Natural killer cell (primary cell): ENCODE measurements at regions not wholly inside any gene's neighbourhood (a gene's known extent, or its start where the extent isn't known, plus 50 kb on each side); places are given as distances from the start of the nearest gene placed in this dataset.
A peak's percentile ranks its signal among the peaks of the same experiment; 100 is the strongest.

ENCODE experiments used
- ATAC-seq, 3 donors: fragments of 150-1000 bp in 2 of 3; fragments of 200-7000 bp in 1 of 3; cut with Tn5 transposase; 1 replicate in 1 of 3; 2 replicates in 2 of 3; pipeline ENCODE4 v1.10.0; 2021; ENCODE audit warnings: mild to moderate bottlenecking in 2 of 3, moderate library complexity in 2 of 3
- DNase-seq, 2 donors: peaks; one replicate each; pipeline versions ENCODE4 v3.0.0 to v3.0.0-alpha.2; 2013 to 2021; ENCODE audit warnings: mixed read lengths in 1 of 2
- H3K27ac ChIP-seq: one replicate; pipeline ENCODE4 v1.5.1; 2013; ENCODE audit warnings: mild to moderate bottlenecking, low read length
- H3K27me3 ChIP-seq: one replicate; pipeline ENCODE4 v1.6.1; 2013; ENCODE audit warnings: low read length; ENCODE audit not compliant: control insufficient read depth, insufficient read depth
- H3K36me3 ChIP-seq: one replicate; pipeline ENCODE4 v1.6.1; 2013; ENCODE audit warnings: low read length; ENCODE audit not compliant: control insufficient read depth, insufficient read depth
- H3K4me1 ChIP-seq: one replicate; pipeline ENCODE4 v1.6.1; 2013; ENCODE audit warnings: low read length; ENCODE audit not compliant: control insufficient read depth, insufficient read depth
- H3K4me3 ChIP-seq: one replicate; pipeline ENCODE4 v1.5.1; 2013; ENCODE audit warnings: low read length
- H3K9me3 ChIP-seq: one replicate; pipeline ENCODE4 v1.6.1; 2013; ENCODE audit warnings: low read length; ENCODE audit not compliant: control insufficient read depth, insufficient read depth
- H3K27ac Mint-ChIP-seq, 2 donors: one replicate each; pipeline ENCODE4 v1.8.0; 2022; ENCODE audit warnings: mild to moderate bottlenecking in 2 of 2, mixed read lengths in 2 of 2, moderate library complexity in 1 of 2
- H3K27me3 Mint-ChIP-seq, 2 donors: one replicate each; pipeline ENCODE4 v1.8.0; 2022; ENCODE audit warnings: low read depth in 2 of 2, mixed read lengths in 2 of 2
- H3K36me3 Mint-ChIP-seq: one replicate; pipeline ENCODE4 v1.8.0; 2022; ENCODE audit warnings: mixed read lengths
- H3K4me1 Mint-ChIP-seq, 2 donors: one replicate each; pipeline ENCODE4 v1.8.0; 2022; ENCODE audit warnings: mixed read lengths in 2 of 2
- H3K4me3 Mint-ChIP-seq: one replicate; pipeline ENCODE4 v1.8.0; 2022; ENCODE audit warnings: mild to moderate bottlenecking, moderate library complexity, mixed read lengths
- H3K9me3 Mint-ChIP-seq, 2 donors: one replicate each; pipeline ENCODE4 v1.8.0; 2022; ENCODE audit warnings: mixed read lengths in 2 of 2
- CTCF ChIP-seq: fragments of 200-600 bp; IDR thresholded peaks from one replicate; pipeline ENCODE4 v1.8.0; 2022; ENCODE audit warnings: antibody characterized with exemption
- WGBS: methylation state at CpG from one replicate; pipeline ENCODE4 v1.1.7; 2013; ENCODE audit warnings: missing lambda C conversion rate; ENCODE audit not compliant: insufficient coverage; 5-methylcytosine and 5-hydroxymethylcytosine counted together
- intact Hi-C: fragments of 100-400 bp; cut with micrococcal nuclease; formaldehyde crosslinking; loops from one replicate; pipeline ENCODE4 v1.14.2; 2022

DNA sequence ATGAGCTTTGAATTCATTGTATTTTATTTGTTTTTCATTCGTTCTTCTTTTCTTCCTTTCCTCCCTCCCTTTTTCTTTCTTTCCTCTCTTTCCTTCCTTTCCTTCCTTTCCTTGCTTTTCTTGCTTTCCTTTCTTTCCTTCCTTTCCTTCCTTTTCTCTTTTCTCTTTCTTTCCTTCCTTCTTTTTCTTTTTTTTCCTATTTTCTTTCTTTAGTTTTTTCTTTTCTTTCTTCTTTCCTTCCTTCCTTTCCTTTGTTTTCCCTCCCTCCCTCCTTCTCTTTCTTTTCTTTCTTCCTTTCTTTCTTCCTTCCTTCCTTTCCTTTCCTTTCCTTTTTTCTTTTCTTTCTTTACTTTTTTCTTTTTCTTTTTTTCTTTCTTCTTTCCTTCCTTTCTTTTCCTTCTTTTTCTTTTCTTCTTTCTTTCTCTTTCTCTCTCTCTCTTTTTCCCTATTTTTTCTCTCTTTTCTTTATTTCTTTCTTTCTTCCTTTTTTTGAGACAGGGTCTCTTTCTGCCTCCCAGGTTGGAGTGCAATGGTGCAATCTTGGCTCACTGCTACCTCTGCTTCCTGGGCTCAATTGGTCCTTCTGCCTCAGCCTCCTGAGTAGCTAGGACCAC, 357.1 kb upstream of the PRR16 start:
- H3K4me1 ChIP-seq, result no peaks in the 10 kb centered on the region
- H3K9me3 Mint-ChIP-seq, result peaks cover 0 to 11% of the 10 kb centered on the region in 2 donors
- intact Hi-C loops, result no loop called here
- 20% methylated on average over 1 of the region's 1 CpG for WGBS
- H3K36me3 ChIP-seq, result no peaks in the 10 kb centered on the region
- H3K27ac ChIP-seq, result no peak overlapping the region
- no peak overlapping the region for H3K4me3 Mint-ChIP-seq
- H3K9me3 ChIP-seq, result no peaks in the 10 kb centered on the region
- peak; percentile 32 for TF ChIP-seq CTCF
- no peaks in the 10 kb centered on the region for H3K27me3 ChIP-seq
- no peak overlapping the region for H3K4me3 ChIP-seq
- H3K36me3 Mint-ChIP-seq, result no peaks in the 10 kb centered on the region
- no peak for DNase-seq
- no peak for ATAC-seq
- no peak overlapping the region for H3K27ac Mint-ChIP-seq
- H3K27me3 Mint-ChIP-seq, result no peaks in the 10 kb centered on the region
- peaks cover 0 to 18% of the 10 kb centered on the region in 2 donors for H3K4me1 Mint-ChIP-seq

- H3K27me3 Mint-ChIP-seq, result no peaks in the 10 kb centered on the region
- no peak for TF ChIP-seq CTCF
- no peak overlapping the region for H3K4me3 ChIP-seq
- intact Hi-C loops, result no loop called here
- H3K4me1 ChIP-seq, result no peaks in the 10 kb centered on the region
- peaks cover 5% of the 10 kb centered on the region for H3K36me3 Mint-ChIP-seq
- H3K27ac ChIP-seq, result no peak overlapping the region
- no peaks in the 10 kb centered on the region for H3K9me3 ChIP-seq
- peaks cover 0 to 5% of the 10 kb centered on the region in 2 donors for H3K4me1 Mint-ChIP-seq
- no peak overlapping the region for H3K27ac Mint-ChIP-seq
- no peak for DNase-seq
- no peaks in the 10 kb centered on the region for H3K27me3 ChIP-seq
- H3K9me3 Mint-ChIP-seq, result peaks cover 0 to 6% of the 10 kb centered on the region in 2 donors
- H3K36me3 ChIP-seq, result no peaks in the 10 kb centered on the region
- no peak overlapping the region for H3K4me3 Mint-ChIP-seq
- ATAC-seq, result no peak
- 89% methylated on average over 3 of the region's 4 CpGs for WGBS
Measured at GRCh38 chr5:120108586-120109248, 355.4 kb upstream of the PRR16 start.

DNA sequence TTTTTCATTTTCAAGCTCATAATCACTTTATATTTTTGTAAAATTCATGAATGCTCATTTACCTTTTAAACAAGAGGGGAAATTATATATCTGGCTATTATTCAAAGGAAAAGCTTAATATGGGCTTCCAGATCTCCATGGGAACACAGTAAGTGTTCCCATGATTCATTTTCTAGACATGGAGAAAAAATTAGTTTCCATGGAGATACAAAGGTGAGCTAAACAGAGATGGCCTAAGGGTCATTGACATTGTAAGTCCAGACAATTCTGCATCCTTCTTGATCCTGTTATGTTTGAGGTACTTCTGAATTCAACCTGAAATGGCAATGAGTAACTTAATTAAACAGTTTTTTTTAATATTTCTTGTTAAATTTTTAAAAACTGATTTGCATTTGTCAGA, 341.4 kb upstream of the PRR16 start:
- peaks cover 7% of the 10 kb centered on the region for H3K36me3 Mint-ChIP-seq
- H3K27me3 Mint-ChIP-seq, result no peaks in the 10 kb centered on the region

More for the DNA sequence above, 341.4 kb upstream of the PRR16 start:
- no peak for ATAC-seq
- Histone ChIP-seq H3K27me3 (no peaks in the 10 kb centered on the region), H3K9me3 (no peaks in the 10 kb centered on the region), H3K4me3 (no peak overlapping the region), H3K4me1 (no peaks in the 10 kb centered on the region), H3K36me3 (no peaks in the 10 kb centered on the region), H3K27ac (no peak overlapping the region)
- intact Hi-C loops, result no loop called here
- H3K4me1 Mint-ChIP-seq, result no peaks in the 10 kb centered on the region
- DNase-seq, result no peak
- H3K27ac Mint-ChIP-seq, result no peak overlapping the region
- no peak for TF ChIP-seq CTCF
- H3K9me3 Mint-ChIP-seq, result peaks cover 0 to 4% of the 10 kb centered on the region in 2 donors
- H3K4me3 Mint-ChIP-seq, result no peak overlapping the region
